A673 (cell line): ENCODE measurements at regions not wholly inside any gene's neighbourhood (a gene's known extent, or its start where the extent isn't known, plus 50 kb on each side); places are given as distances from the start of the nearest gene placed in this dataset.

Experiments
- EZH2 ChIP-seq: fragments of 200-600 bp; sonication (generic); IDR thresholded peaks from 2 replicates; pipeline ENCODE4 v1.6.1; 2017; ENCODE audit warnings: borderline replicate concordance, low read depth, mild to moderate bottlenecking, mixed read lengths, antibody characterized with exemption, low read length; ENCODE audit not compliant: poor library complexity, severe bottlenecking
- TF ChIP-seq, protein P1 (sequence below): fragments of 300-800, 200-600 bp; sonication (generic); conservative IDR thresholded peaks from 2 replicates; pipeline ENCODE4 v1.5.1; 2017; ENCODE audit warnings: low read depth, mild to moderate bottlenecking, antibody characterized with exemption, low read length, moderate library complexity, mixed read lengths

- TF ChIP-seq, protein P1, sequence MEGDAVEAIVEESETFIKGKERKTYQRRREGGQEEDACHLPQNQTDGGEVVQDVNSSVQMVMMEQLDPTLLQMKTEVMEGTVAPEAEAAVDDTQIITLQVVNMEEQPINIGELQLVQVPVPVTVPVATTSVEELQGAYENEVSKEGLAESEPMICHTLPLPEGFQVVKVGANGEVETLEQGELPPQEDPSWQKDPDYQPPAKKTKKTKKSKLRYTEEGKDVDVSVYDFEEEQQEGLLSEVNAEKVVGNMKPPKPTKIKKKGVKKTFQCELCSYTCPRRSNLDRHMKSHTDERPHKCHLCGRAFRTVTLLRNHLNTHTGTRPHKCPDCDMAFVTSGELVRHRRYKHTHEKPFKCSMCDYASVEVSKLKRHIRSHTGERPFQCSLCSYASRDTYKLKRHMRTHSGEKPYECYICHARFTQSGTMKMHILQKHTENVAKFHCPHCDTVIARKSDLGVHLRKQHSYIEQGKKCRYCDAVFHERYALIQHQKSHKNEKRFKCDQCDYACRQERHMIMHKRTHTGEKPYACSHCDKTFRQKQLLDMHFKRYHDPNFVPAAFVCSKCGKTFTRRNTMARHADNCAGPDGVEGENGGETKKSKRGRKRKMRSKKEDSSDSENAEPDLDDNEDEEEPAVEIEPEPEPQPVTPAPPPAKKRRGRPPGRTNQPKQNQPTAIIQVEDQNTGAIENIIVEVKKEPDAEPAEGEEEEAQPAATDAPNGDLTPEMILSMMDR, result no peak
- no peak for TF ChIP-seq EZH2
These were observed 759.4 kb downstream of the SORCS1 start for GRCh38 chr10:106405141-106405540.
